ENCODE measurements at regions not wholly inside any gene's neighbourhood (a gene's known extent, or its start where the extent isn't known, plus 50 kb on each side); places are given as distances from the start of the nearest gene placed in this dataset.

DNA sequence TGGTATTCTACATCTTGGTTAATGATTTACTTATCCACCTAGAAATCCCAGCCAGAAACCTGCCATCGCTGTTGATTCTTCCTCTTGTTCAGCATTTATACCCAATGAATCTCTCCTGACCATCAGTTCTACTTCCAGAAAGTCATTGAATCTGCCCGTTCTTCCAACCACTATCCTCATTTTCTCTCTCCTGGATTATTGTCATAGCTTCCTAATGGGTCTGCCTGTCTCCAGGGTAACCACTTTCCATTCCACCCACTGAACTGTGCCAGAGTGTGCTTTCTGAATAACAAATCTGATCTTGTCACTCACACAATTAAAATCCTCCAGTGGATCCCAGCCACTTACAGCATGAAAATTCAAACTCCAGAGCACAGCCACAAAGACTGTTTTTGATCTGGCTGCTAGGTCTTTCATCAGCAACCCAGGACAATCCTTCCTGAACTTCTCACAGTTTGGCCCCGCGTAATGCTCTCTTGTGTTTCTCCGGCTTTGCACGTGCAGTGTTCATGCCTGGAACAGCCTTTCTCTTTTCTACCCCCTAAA is 330.6 kb downstream of the SPRY2 start:
- no peak overlapping the region for H3K4me2 ChIP-seq (ENCODE audit: low read length)
- H3K27ac ChIP-seq (ENCODE audit: low read depth, low read length), result no peak overlapping the region
- no peaks in the 10 kb centered on the region for H3K27me3 ChIP-seq (ENCODE audit: control insufficient read depth, low read length)
- no peaks in the 10 kb centered on the region for H3K36me3 ChIP-seq (ENCODE audit: control insufficient read depth, low read length)
- no peaks in the 10 kb centered on the region for H3K4me1 ChIP-seq (ENCODE audit: control insufficient read depth, low read length)
- H4K20me1 ChIP-seq (ENCODE audit: control insufficient read depth, insufficient read depth, low read depth, low read length), result no peaks in the 10 kb centered on the region
- H3K4me3 ChIP-seq (ENCODE audit: low read length), result no peak overlapping the region
- H3F3A ChIP-seq (ENCODE audit: control insufficient read depth, insufficient read depth), result no peaks in the 10 kb centered on the region
- no peaks in the 10 kb centered on the region for H3K9me3 ChIP-seq (ENCODE audit: control insufficient read depth, insufficient read depth, low read length)
- H3K9me2 ChIP-seq (replicated peaks; ENCODE audit: control insufficient read depth, low read length), result no peaks in the 10 kb centered on the region
- TF ChIP-seq, protein P1, sequence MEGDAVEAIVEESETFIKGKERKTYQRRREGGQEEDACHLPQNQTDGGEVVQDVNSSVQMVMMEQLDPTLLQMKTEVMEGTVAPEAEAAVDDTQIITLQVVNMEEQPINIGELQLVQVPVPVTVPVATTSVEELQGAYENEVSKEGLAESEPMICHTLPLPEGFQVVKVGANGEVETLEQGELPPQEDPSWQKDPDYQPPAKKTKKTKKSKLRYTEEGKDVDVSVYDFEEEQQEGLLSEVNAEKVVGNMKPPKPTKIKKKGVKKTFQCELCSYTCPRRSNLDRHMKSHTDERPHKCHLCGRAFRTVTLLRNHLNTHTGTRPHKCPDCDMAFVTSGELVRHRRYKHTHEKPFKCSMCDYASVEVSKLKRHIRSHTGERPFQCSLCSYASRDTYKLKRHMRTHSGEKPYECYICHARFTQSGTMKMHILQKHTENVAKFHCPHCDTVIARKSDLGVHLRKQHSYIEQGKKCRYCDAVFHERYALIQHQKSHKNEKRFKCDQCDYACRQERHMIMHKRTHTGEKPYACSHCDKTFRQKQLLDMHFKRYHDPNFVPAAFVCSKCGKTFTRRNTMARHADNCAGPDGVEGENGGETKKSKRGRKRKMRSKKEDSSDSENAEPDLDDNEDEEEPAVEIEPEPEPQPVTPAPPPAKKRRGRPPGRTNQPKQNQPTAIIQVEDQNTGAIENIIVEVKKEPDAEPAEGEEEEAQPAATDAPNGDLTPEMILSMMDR (IDR thresholded peaks at IDR 0.05; ENCODE audit: low read depth, low read length, poor library complexity, severe bottlenecking), result no peak
- no peak for TF ChIP-seq EZH2phosphoT487 (IDR thresholded peaks at IDR 0.05; ENCODE audit: borderline replicate concordance, low read length)
- no peaks in the 10 kb centered on the region for H3K79me2 ChIP-seq (ENCODE audit: control insufficient read depth, low read length)

DNA sequence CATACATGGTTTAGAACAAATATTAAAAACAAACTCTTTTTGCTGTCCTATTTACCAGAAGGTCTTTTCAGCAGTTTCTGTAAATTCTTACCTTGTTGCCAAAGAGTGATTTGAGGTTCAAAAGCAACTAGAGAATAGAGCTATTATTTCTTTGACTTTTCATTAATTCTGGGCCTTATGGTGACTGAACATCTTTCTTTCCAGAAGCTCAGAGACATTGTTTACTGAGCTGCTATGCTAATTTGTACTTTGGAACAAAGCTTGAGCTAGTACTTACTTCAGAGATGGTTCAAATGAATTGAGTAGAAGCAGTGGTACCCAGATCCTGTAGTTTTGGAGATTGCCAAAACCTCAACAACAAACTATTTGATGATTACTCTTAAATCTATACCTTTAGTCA is 331.2 kb downstream of the SPRY2 start:
- Histone ChIP-seq H3K9me3 (ENCODE audit: control insufficient read depth, insufficient read depth, low read length) (no peaks in the 10 kb centered on the region), H3K79me2 (ENCODE audit: control insufficient read depth, low read length) (no peaks in the 10 kb centered on the region), H3K9me2 (replicated peaks; ENCODE audit: control insufficient read depth, low read length) (no peaks in the 10 kb centered on the region), H3K27ac (ENCODE audit: low read depth, low read length) (no peak overlapping the region), H3K4me3 (ENCODE audit: low read length) (no peak overlapping the region), H3K4me1 (ENCODE audit: control insufficient read depth, low read length) (no peaks in the 10 kb centered on the region), H3K36me3 (ENCODE audit: control insufficient read depth, low read length) (no peaks in the 10 kb centered on the region), H3F3A (ENCODE audit: control insufficient read depth, insufficient read depth) (no peaks in the 10 kb centered on the region), H3K27me3 (ENCODE audit: control insufficient read depth, low read length) (no peaks in the 10 kb centered on the region), H3K4me2 (ENCODE audit: low read length) (no peak overlapping the region), H4K20me1 (ENCODE audit: control insufficient read depth, insufficient read depth, low read depth, low read length) (no peaks in the 10 kb centered on the region)
- TF ChIP-seq, protein P1 (IDR thresholded peaks at IDR 0.05; ENCODE audit: low read depth, low read length, poor library complexity, severe bottlenecking), result no peak
- no peak for TF ChIP-seq EZH2phosphoT487 (IDR thresholded peaks at IDR 0.05; ENCODE audit: borderline replicate concordance, low read length)

DNA sequence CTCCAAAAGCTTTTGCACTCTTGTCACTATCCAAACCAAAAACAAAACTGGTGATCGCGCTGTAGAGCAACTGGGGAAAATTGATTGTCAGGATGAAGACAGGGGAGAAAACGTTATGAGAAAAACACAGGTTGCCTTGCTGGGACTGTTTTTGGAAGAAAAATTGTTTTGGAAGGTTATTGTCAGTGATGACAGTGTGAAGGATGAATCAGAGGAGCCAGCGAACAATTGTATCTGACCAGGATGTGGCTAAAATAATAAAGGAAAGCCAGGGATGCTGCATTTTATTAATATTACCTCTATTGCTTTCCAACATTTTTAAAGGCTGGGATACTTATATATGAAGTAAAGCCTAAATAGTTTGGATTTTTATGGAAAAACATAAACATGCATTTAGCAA is 334.0 kb downstream of the SPRY2 start:
- no peak overlapping the region for H3K27ac ChIP-seq (ENCODE audit: low read depth, low read length)
- H3K27me3 ChIP-seq (ENCODE audit: control insufficient read depth, low read length), result no peaks in the 10 kb centered on the region
- H3K4me1 ChIP-seq (ENCODE audit: control insufficient read depth, low read length), result no peaks in the 10 kb centered on the region
- H3K9me2 ChIP-seq (replicated peaks; ENCODE audit: control insufficient read depth, low read length), result no peaks in the 10 kb centered on the region
- no peak overlapping the region for H3K4me3 ChIP-seq (ENCODE audit: low read length)
- no peaks in the 10 kb centered on the region for H4K20me1 ChIP-seq (ENCODE audit: control insufficient read depth, insufficient read depth, low read depth, low read length)
- TF ChIP-seq, protein P1 (IDR thresholded peaks at IDR 0.05; ENCODE audit: low read depth, low read length, poor library complexity, severe bottlenecking), result no peak
- no peaks in the 10 kb centered on the region for H3F3A ChIP-seq (ENCODE audit: control insufficient read depth, insufficient read depth)
- no peak overlapping the region for H3K4me2 ChIP-seq (ENCODE audit: low read length)
- no peaks in the 10 kb centered on the region for H3K9me3 ChIP-seq (ENCODE audit: control insufficient read depth, insufficient read depth, low read length)
- H3K36me3 ChIP-seq (ENCODE audit: control insufficient read depth, low read length), result no peaks in the 10 kb centered on the region
- no peaks in the 10 kb centered on the region for H3K79me2 ChIP-seq (ENCODE audit: control insufficient read depth, low read length)

DNA sequence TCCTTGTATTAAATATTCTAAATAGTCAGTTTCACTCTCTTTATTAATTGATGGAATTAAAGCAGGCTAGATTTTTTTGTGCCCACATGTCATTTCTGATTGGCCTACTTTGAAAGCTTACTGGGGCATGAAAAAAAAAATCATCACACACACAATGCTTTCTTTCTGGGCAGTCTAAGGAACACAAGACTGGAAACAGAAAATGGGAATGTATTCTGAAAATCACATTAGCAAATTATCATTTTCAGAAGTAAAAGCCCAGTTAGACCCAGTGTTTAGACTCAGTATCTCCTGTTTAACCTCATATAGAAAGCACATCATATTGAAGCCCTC is 339.4 kb downstream of the SPRY2 start:
- no peaks in the 10 kb centered on the region for H3K79me2 ChIP-seq (ENCODE audit: control insufficient read depth, low read length)
- TF ChIP-seq, protein P1 (IDR thresholded peaks at IDR 0.05; ENCODE audit: low read depth, low read length, poor library complexity, severe bottlenecking), result no peak
- TF ChIP-seq EZH2phosphoT487 (IDR thresholded peaks at IDR 0.05; ENCODE audit: borderline replicate concordance, low read length), result no peak
- H3K36me3 ChIP-seq (ENCODE audit: control insufficient read depth, low read length), result no peaks in the 10 kb centered on the region
- H4K20me1 ChIP-seq (ENCODE audit: control insufficient read depth, insufficient read depth, low read depth, low read length), result no peaks in the 10 kb centered on the region
- H3F3A ChIP-seq (ENCODE audit: control insufficient read depth, insufficient read depth), result no peaks in the 10 kb centered on the region
- no peaks in the 10 kb centered on the region for H3K4me1 ChIP-seq (ENCODE audit: control insufficient read depth, low read length)
- H3K9me3 ChIP-seq (ENCODE audit: control insufficient read depth, insufficient read depth, low read length), result no peaks in the 10 kb centered on the region
- no peaks in the 10 kb centered on the region for H3K27me3 ChIP-seq (ENCODE audit: control insufficient read depth, low read length)
- no peaks in the 10 kb centered on the region for H3K9me2 ChIP-seq (replicated peaks; ENCODE audit: control insufficient read depth, low read length)
- H3K4me2 ChIP-seq (ENCODE audit: low read length), result no peak overlapping the region
- H3K4me3 ChIP-seq (ENCODE audit: low read length), result no peak overlapping the region
- H3K27ac ChIP-seq (ENCODE audit: low read depth, low read length), result no peak overlapping the region

Data from DOHH2 (cell line).